HUES6 (cell line): ENCODE measurements at regions not wholly inside any gene's neighbourhood (a gene's known extent, or its start where the extent isn't known, plus 50 kb on each side); places are given as distances from the start of the nearest gene placed in this dataset.
"Not testable (repeated sequence)": the region's sequence is repeated elsewhere in the genome, so short reads cannot be mapped to it uniquely, and the experiment has no call there.

ENCODE experiments used
- H3K27ac ChIP-seq: 2 replicates; pipeline ENCODE4 v1.7.0; 2013; ENCODE audit warnings: low read depth, mild to moderate bottlenecking, low read length, inconsistent platforms
- H3K27me3 ChIP-seq: 2 replicates; pipeline ENCODE4 v1.6.1; 2013; ENCODE audit warnings: low read length; ENCODE audit not compliant: control insufficient read depth, insufficient read depth
- H3K36me3 ChIP-seq: 2 replicates; pipeline ENCODE4 v1.6.1; 2013; ENCODE audit warnings: low read length; ENCODE audit not compliant: control insufficient read depth, insufficient read depth
- H3K4me1 ChIP-seq: 2 replicates; pipeline ENCODE4 v1.6.1; 2013; ENCODE audit warnings: low read length; ENCODE audit not compliant: control insufficient read depth, insufficient read depth
- H3K4me3 ChIP-seq: 2 replicates; pipeline ENCODE4 v1.5.1; 2013; ENCODE audit warnings: low read depth, low read length
- H3K9ac ChIP-seq: one replicate; pipeline ENCODE4 v1.6.1; 2013; ENCODE audit warnings: mild to moderate bottlenecking, low read length
- H3K9me3 ChIP-seq: 2 replicates; pipeline ENCODE4 v1.6.1; 2013; ENCODE audit warnings: low read depth, low read length; ENCODE audit not compliant: control insufficient read depth, insufficient read depth

DNA sequence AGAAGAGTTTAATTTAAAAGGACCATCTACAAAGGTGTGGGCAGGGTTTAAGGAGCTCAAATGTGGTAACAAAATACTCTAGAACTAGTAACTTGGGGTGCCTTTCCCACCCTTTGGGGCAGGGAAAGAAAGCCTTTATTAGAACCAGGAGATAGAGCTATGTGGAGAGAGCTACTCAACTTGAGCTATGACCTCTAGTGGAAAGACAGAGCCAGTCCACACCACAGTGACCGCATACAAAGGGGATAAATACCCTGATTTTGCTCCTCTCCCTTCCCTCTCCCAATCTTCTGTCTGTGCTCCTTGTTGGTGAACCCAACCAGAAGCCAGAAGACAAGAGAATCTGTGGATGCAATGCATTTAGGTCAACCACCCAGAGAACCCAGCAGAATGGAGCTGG is 54.4 kb upstream of the JAK1 start:
- no peak overlapping the region for H3K9ac ChIP-seq
- no peak overlapping the region for H3K4me3 ChIP-seq
- no peaks in the 10 kb centered on the region for H3K27me3 ChIP-seq
- no peaks in the 10 kb centered on the region for H3K9me3 ChIP-seq
- H3K4me1 ChIP-seq = 0 out of 2 replicates have a peak, but pooled peaks cover 1% of the 10 kb centered on the region
- H3K36me3 ChIP-seq = no peaks in the 10 kb centered on the region
- H3K27ac ChIP-seq = no peak overlapping the region

DNA sequence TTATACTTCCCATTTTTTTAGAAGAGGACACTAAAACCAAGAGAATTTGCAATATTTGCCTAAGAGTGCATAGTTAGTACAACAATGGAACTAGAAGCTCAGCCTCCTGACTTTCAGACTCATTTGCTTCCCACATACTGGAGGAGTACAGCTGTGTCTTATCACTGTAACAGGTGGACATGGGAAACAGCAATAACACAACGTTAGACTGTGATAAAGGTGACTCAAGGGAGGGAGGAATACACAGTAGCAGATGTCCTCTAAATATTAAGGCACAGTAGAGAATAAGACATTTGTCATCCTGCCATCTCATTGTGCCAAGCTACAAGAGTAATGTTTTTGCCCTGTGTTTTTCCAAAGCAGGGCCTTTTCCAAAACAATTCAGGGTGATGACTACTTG is 55.4 kb upstream of the JAK1 start:
- Histone ChIP-seq H3K27me3 (no peaks in the 10 kb centered on the region), H3K9me3 (no peaks in the 10 kb centered on the region)

DNA sequence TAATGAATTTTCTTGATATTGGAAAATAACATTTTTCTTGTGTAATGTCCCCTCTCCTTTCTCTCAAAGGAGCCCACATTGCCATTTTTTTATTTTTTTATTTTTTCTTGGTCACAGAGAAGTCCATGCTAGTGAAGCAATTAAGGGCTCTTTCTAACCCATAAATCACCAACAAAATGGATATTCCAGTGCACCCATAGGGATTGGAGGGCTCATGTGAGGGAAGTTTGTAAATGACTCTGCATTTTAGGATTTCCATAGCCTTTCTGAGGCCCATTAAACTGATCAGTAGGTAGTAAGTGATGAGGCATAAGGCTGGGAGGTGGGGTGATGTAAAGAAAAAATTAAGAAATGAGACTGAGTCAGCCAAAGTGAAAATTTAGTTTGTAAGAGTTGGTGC is 55.9 kb upstream of the JAK1 start:
- Histone ChIP-seq H3K4me3 (no peak overlapping the region), H3K27me3 (no peaks in the 10 kb centered on the region), H3K27ac (no peak overlapping the region), H3K36me3 (no peaks in the 10 kb centered on the region), H3K9ac (no peak overlapping the region), H3K4me1 (peaks cover 9% of the 10 kb centered on the region; the same call in 1 of the 2 replicates), H3K9me3 (no peaks in the 10 kb centered on the region)

More for the DNA sequence above, 55.4 kb upstream of the JAK1 start:
- Histone ChIP-seq H3K9ac (no peak overlapping the region), H3K27ac (no peak overlapping the region), H3K4me1 (peaks cover 8% of the 10 kb centered on the region; the same call in 1 of the 2 replicates), H3K4me3 (no peak overlapping the region), H3K36me3 (no peaks in the 10 kb centered on the region)

DNA sequence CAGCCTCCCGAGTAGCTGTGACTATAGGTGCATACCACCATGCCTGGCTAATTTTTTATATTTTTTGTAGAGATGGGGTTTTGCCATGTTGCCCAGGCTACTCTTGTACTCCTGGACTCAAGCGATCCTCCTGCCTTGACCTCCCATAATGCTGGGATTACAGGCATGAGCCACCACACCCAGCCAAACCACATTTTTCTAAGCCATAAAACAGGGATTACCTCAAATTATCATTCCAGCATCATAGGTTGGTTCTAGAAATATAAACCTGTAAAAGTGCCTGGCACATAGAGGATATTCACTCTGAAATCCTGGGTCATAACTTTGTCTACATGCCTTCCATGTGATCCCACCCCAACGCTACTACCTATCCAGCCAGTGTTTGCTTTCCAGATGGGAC is 59.4 kb upstream of the JAK1 start:
- H3K36me3 ChIP-seq = no peaks in the 10 kb centered on the region
- no peak overlapping the region for H3K27ac ChIP-seq
- no peak overlapping the region for H3K9ac ChIP-seq

DNA sequence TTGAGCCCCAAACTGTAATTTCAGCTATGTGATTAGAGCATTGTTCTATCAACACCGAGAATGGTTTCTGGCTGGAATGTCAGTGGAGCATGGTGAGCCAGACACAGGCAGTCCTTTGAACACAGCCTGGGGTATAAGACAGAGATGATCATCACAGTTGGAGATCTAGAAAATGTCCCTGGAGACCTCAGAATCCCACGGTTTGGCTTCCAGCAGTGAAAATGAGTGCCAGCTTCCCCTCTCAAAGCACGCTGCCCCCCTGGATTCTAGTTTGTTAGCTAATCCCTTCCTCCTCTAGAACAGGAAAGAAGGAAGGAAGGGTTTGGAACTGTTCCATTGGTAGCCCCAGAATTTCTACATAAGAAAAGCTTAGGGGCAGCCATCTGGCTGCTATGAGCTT is 59.9 kb upstream of the JAK1 start:
- no peak overlapping the region for H3K27ac ChIP-seq
- peaks cover 13% of the 10 kb centered on the region; the same call in 1 of the 2 replicates for H3K4me1 ChIP-seq
- H3K4me3 ChIP-seq = no peak overlapping the region
- H3K9ac ChIP-seq = no peak overlapping the region
- H3K27me3 ChIP-seq = no peaks in the 10 kb centered on the region
- H3K9me3 ChIP-seq = no peaks in the 10 kb centered on the region
- no peaks in the 10 kb centered on the region for H3K36me3 ChIP-seq

More for the DNA sequence above, 59.4 kb upstream of the JAK1 start:
- H3K4me1 ChIP-seq = peaks cover 13% of the 10 kb centered on the region; the same call in 1 of the 2 replicates
- no peak overlapping the region for H3K4me3 ChIP-seq
- no peaks in the 10 kb centered on the region for H3K27me3 ChIP-seq
- H3K9me3 ChIP-seq = no peaks in the 10 kb centered on the region

DNA sequence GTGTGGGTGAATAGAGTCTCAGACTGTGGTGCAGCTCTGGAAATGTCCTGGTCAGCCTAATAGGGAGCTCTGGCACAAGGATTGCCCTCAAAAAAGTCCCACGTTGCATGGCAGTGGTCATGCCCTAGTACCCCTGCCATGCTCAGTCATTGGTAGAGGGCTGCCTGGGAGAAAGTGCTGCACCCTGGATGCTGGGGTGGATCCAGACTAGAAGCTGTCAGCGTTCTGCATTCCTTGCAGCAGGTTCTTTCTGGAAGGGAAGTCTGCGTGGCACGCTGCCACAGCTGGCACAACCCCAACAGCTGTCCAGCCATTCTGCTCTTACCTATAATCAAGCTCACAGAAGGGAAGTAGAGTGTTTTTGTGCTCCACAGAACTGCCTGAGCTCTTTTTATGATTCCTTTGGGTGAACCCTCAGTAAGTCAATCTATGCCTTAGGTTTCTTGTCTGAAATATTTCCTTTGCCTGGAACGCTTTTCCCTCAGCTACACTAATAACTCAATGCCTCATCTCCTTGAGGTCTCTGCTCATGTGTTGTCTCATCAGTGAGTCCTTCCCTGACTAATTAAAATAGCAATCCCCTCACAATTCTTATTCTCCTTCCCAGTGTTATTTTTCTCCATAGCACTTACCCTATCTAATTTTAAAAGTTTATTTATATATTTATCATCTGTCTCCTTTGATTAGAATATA is 61.5 kb upstream of the JAK1 start:
- Histone ChIP-seq H3K36me3 (no peaks in the 10 kb centered on the region), H3K27me3 (no peaks in the 10 kb centered on the region), H3K27ac (no peak overlapping the region), H3K9ac (no peak overlapping the region), H3K9me3 (no peaks in the 10 kb centered on the region), H3K4me1 (peaks cover 13% of the 10 kb centered on the region; the same call in 1 of the 2 replicates), H3K4me3 (no peak overlapping the region)

DNA sequence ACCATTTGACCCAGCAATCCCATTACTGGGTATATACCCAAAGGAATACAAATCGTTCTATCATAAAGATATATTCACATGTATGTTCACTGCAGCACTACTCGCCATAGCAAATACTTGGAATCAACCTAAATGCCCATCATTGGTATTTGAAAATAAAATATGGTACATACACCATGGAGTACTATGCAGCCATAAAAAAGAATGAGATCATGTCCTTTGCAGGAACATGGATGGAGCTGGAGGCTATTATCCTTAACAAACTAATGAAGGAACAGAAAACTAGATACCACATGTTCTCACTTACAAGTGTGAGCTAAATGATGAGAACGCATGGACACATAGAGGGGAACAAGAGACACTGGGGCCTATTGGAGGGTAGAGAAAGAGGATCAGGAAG is 63.1 kb upstream of the JAK1 start:
- H3K9ac ChIP-seq, H3K4me3 ChIP-seq, H3K36me3 ChIP-seq, H3K27ac ChIP-seq, H3K27me3 ChIP-seq, H3K9me3 ChIP-seq: not testable (repeated sequence)
- H3K4me1 ChIP-seq = peaks cover 13% of the 10 kb centered on the region; the same call in 1 of the 2 replicates

DNA sequence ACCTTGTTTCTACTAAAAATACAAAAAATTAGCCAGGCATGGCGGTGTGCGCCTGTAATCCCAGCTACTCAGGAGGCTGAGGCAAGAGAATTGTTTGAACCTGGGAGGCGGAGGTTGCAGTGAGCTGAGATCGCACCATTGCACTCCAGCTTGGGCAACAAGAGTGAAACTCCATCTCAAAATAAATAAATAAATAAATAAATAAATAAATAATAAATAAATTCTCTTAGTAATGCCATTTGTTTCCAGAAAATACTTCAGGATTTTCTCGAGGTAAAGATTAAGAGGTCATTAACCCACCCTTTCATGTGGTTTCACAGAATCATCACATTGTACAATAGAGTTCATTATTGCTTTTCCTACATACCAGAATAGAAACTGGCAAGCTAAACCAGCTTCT is 68.5 kb upstream of the JAK1 start:
- not testable (repeated sequence) for H3K27me3 ChIP-seq, H3K9me3 ChIP-seq, H3K36me3 ChIP-seq, H3K4me3 ChIP-seq, H3K27ac ChIP-seq, H3K9ac ChIP-seq, H3K4me1 ChIP-seq

DNA sequence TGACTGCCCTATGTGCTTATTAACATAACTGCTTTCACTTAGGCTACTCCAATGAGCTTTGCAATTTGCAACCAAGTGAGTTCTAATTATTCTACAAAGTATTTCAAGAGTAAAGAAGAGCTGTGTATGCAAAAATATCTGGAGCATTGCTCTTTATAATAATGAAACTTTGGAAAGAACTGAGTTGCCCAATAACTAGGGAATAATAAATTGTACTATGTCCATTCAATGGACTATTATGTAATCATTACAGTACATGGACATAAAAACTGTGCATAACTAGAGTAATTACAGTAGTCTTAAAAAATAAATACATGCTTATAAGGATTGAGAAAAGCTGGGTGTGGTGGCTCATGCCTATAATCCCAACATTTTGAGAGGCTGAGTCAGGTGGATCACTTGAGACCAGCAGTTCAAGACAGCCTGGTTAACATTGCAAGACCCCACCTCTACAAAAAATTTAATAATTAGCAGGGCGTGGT is 70.3 kb upstream of the JAK1 start:
- Histone ChIP-seq H3K27ac (no peak overlapping the region), H3K9me3 (no peaks in the 10 kb centered on the region), H3K4me1 (no peaks in the 10 kb centered on the region), H3K27me3 (no peaks in the 10 kb centered on the region), H3K9ac (no peak overlapping the region), H3K4me3 (no peak overlapping the region), H3K36me3 (no peaks in the 10 kb centered on the region)

DNA sequence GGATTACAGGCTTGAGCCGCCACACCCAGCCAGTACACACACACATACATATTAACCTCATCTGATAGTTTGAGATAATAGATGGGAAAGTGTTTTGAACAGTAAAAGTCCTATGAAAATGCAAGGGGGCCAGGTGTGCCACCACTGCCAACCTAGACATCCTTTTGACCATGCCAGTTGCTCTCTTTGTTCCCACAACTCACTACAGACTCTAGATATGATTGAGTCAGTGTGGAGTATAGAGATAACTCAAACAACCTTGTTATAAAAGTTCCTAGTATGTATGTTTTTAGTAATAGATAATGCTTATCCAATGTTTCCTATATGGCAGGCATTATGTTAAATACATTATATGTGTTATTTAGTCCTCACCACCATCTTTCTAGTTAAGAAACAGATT is 72.7 kb upstream of the JAK1 start:
- H3K27ac ChIP-seq = no peak overlapping the region
- H3K9me3 ChIP-seq = no peaks in the 10 kb centered on the region
- H3K36me3 ChIP-seq = no peaks in the 10 kb centered on the region
- no peak overlapping the region for H3K9ac ChIP-seq
- H3K4me3 ChIP-seq = no peak overlapping the region
- H3K27me3 ChIP-seq = no peaks in the 10 kb centered on the region
- H3K4me1 ChIP-seq = no peaks in the 10 kb centered on the region

DNA sequence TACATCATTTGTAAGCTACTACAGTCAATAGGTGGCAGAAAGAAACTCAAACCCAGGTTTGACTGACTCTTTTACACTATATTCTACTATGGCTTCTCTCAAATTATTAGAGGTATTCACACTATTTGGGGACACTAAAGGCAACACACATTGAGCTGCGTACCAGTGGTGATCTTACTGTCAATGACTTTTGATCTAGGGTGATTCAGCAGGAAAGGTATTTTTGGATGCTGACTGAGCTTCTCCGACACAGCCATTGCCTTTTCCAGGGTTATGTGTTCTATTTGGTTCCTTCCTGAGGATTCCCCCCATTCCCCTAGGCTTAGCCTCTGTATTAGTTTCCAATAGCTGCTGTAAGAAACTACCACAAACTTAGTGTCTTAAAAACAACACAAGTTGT is 73.2 kb upstream of the JAK1 start:
- no peaks in the 10 kb centered on the region for H3K9me3 ChIP-seq
- no peaks in the 10 kb centered on the region for H3K4me1 ChIP-seq
- H3K27me3 ChIP-seq = no peaks in the 10 kb centered on the region
- no peaks in the 10 kb centered on the region for H3K36me3 ChIP-seq
- no peak overlapping the region for H3K9ac ChIP-seq
- H3K4me3 ChIP-seq = no peak overlapping the region
- H3K27ac ChIP-seq = no peak overlapping the region
